PC-9 (cell line): ENCODE measurements at regions not wholly inside any gene's neighbourhood (a gene's known extent, or its start where the extent isn't known, plus 50 kb on each side); places are given as distances from the start of the nearest gene placed in this dataset.

ENCODE experiments used
- EZH2 ChIP-seq: fragments of 200-600 bp; sonication (generic); IDR thresholded peaks from 2 replicates; pipeline ENCODE4 v1.8.0; 2017; ENCODE audit warnings: antibody characterized with exemption, low read depth
- TF ChIP-seq, protein P1 (sequence below): fragments of 200-600 bp; sonication (generic); conservative IDR thresholded peaks from 2 replicates; pipeline ENCODE4 v1.6.1; 2017; ENCODE audit warnings: mixed run types, antibody characterized with exemption, mild to moderate bottlenecking, moderate library complexity

DNA sequence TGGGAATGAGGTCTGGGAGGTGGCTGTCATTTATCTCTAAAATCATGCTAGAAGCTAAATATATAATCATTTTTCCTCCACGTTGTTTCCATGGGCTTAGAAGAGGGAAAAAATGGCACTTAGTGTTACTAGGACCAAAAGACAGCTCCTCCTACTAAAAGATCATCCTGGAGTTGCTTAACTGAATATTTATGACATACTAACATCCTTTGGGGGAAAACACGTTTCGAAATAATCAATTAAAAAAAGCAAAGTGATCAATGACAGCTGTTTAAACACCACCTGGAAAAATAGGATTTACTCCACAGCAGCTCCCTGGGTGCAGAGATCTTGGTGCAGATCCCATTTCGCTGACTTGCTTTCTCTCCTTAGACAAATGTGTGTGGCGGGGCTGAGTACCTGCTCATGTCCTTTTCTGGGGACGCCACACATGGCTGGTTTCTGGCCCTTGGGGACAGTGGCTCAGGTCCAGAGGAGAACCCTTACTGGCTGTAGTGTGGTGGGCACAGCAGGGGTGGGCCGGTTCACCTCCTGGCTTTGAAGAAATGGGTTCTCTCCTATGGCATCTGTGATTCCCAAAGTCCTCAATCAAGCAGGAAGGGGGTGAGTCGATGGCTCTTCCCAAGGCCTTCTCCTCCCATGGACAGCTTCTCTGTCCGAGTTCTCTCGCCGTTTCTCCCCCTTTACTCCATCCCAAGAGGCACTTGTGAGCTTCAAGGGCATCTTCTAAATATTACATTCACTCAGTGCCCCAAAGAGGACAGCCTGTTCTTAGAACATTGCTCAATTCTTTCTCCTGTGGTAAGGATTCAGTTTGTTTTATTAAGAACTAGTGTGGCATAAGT lies 156.4 kb upstream of the KLF14 start:
- TF ChIP-seq, protein P1, sequence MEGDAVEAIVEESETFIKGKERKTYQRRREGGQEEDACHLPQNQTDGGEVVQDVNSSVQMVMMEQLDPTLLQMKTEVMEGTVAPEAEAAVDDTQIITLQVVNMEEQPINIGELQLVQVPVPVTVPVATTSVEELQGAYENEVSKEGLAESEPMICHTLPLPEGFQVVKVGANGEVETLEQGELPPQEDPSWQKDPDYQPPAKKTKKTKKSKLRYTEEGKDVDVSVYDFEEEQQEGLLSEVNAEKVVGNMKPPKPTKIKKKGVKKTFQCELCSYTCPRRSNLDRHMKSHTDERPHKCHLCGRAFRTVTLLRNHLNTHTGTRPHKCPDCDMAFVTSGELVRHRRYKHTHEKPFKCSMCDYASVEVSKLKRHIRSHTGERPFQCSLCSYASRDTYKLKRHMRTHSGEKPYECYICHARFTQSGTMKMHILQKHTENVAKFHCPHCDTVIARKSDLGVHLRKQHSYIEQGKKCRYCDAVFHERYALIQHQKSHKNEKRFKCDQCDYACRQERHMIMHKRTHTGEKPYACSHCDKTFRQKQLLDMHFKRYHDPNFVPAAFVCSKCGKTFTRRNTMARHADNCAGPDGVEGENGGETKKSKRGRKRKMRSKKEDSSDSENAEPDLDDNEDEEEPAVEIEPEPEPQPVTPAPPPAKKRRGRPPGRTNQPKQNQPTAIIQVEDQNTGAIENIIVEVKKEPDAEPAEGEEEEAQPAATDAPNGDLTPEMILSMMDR = no peak
- no peak for TF ChIP-seq EZH2
